ENCODE measurements at regions not wholly inside any gene's neighbourhood (a gene's known extent, or its start where the extent isn't known, plus 50 kb on each side); places are given as distances from the start of the nearest gene placed in this dataset.

- H3K23ac ChIP-seq (ENCODE audit: low read length in 2 of 2), result no peak overlapping the region
- no peak overlapping the region for H2BK5ac ChIP-seq (ENCODE audit: low read depth, low read length, poor library complexity, severe bottlenecking)
- no peak overlapping the region for H2BK120ac ChIP-seq (ENCODE audit: low read depth, low read length)
- no peak overlapping the region for H2AK5ac ChIP-seq (ENCODE audit: low read length, severe bottlenecking)
- DNase-seq, result no peak
- no peak overlapping the region for H4K91ac ChIP-seq (ENCODE audit: low read length)
- no peak overlapping the region for H3K4me2 ChIP-seq (ENCODE audit: low read length, poor library complexity, severe bottlenecking)
- WGBS, result no CpG with 5 or more reads among the region's 2 CpGs
- no peak overlapping the region for H4K8ac ChIP-seq (ENCODE audit: low read length)
- H3K4ac ChIP-seq (ENCODE audit: low read depth in 1 of 2, low read length in 2 of 2), result no peak overlapping the region
- H3K27me3 ChIP-seq (ENCODE audit: control insufficient read depth in 1 of 2, insufficient read depth in 1 of 2, low read length in 2 of 2), result no peaks in the 10 kb centered on the region
- H3K36me3 ChIP-seq (ENCODE audit: control insufficient read depth in 1 of 2, insufficient read depth in 2 of 2, low read depth in 1 of 2, low read length in 2 of 2), result no peaks in the 10 kb centered on the region
- no peaks in the 10 kb centered on the region for H3K79me1 ChIP-seq (replicated peaks; ENCODE audit: low read length, poor library complexity, severe bottlenecking)
- no peak overlapping the region for H3K4me3 ChIP-seq (ENCODE audit: insufficient read depth in 1 of 2, low read depth in 1 of 2, low read length in 2 of 2)
- H3K18ac ChIP-seq (ENCODE audit: low read depth in 1 of 2, low read length in 2 of 2), result no peak overlapping the region
- no peak overlapping the region for H2BK15ac ChIP-seq (ENCODE audit: low read depth, poor library complexity, severe bottlenecking)
- H3K14ac ChIP-seq (ENCODE audit: low read length in 2 of 2), result no peak overlapping the region
- no peak overlapping the region for H3K27ac ChIP-seq (ENCODE audit: low read length, poor library complexity, severe bottlenecking)
- no peak overlapping the region for H2BK12ac ChIP-seq (ENCODE audit: low read length in 2 of 2)
- no peak overlapping the region for H2AFZ ChIP-seq (ENCODE audit: low read depth, low read length)
- peaks cover 13% of the 10 kb centered on the region for H3K9me3 ChIP-seq (ENCODE audit: control insufficient read depth, low read length)
- no peaks in the 10 kb centered on the region for H3K4me1 ChIP-seq (ENCODE audit: control insufficient read depth, insufficient read depth, low read depth, low read length)
- no peak overlapping the region for H3K9ac ChIP-seq (ENCODE audit: low read length)
Measured at GRCh38 chr9:103545260-103545659, 548.8 kb upstream of the SMC2 start.

- no peak overlapping the region for H2BK15ac ChIP-seq (ENCODE audit: low read depth, poor library complexity, severe bottlenecking)
- H4K8ac ChIP-seq (ENCODE audit: low read length), result no peak overlapping the region
- no peak overlapping the region for H3K4me2 ChIP-seq (ENCODE audit: low read length, poor library complexity, severe bottlenecking)
- H3K36me3 ChIP-seq (ENCODE audit: control insufficient read depth in 1 of 2, insufficient read depth in 2 of 2, low read depth in 1 of 2, low read length in 2 of 2), result no peaks in the 10 kb centered on the region
- H3K27me3 ChIP-seq (ENCODE audit: control insufficient read depth in 1 of 2, insufficient read depth in 1 of 2, low read length in 2 of 2), result no peaks in the 10 kb centered on the region
- H2AK5ac ChIP-seq (ENCODE audit: low read length, severe bottlenecking), result no peak overlapping the region
- no peak overlapping the region for H3K4ac ChIP-seq (ENCODE audit: low read depth in 1 of 2, low read length in 2 of 2)
- no peak overlapping the region for H3K27ac ChIP-seq (ENCODE audit: low read length, poor library complexity, severe bottlenecking)
- no peaks in the 10 kb centered on the region for H3K79me1 ChIP-seq (replicated peaks; ENCODE audit: low read length, poor library complexity, severe bottlenecking)
- no peak overlapping the region for H4K91ac ChIP-seq (ENCODE audit: low read length)
- H3K18ac ChIP-seq (ENCODE audit: low read depth in 1 of 2, low read length in 2 of 2), result no peak overlapping the region
- no peaks in the 10 kb centered on the region for H3K4me1 ChIP-seq (ENCODE audit: control insufficient read depth, insufficient read depth, low read depth, low read length)
- no peak overlapping the region for H3K23ac ChIP-seq (ENCODE audit: low read length in 2 of 2)
- no peak overlapping the region for H3K9ac ChIP-seq (ENCODE audit: low read length)
- H2AFZ ChIP-seq (ENCODE audit: low read depth, low read length), result no peak overlapping the region
- H2BK120ac ChIP-seq (ENCODE audit: low read depth, low read length), result no peak overlapping the region
- no peak overlapping the region for H2BK12ac ChIP-seq (ENCODE audit: low read length in 2 of 2)
- H3K9me3 ChIP-seq (ENCODE audit: control insufficient read depth, low read length), result peaks cover 2% of the 10 kb centered on the region
- H3K4me3 ChIP-seq (ENCODE audit: insufficient read depth in 1 of 2, low read depth in 1 of 2, low read length in 2 of 2), result no peak overlapping the region
- WGBS, result 72% methylated on average over 1 of the region's 1 CpG
- DNase-seq, result no peak
- no peak overlapping the region for H2BK5ac ChIP-seq (ENCODE audit: low read depth, low read length, poor library complexity, severe bottlenecking)
- H3K14ac ChIP-seq (ENCODE audit: low read length in 2 of 2), result no peak overlapping the region
Measured at GRCh38 chr9:103552712-103553111, 541.4 kb upstream of the SMC2 start.

- no peak overlapping the region for H3K9ac ChIP-seq (ENCODE audit: low read length)
- H2BK15ac ChIP-seq (ENCODE audit: low read depth, poor library complexity, severe bottlenecking), result no peak overlapping the region
- H3K9me3 ChIP-seq (ENCODE audit: control insufficient read depth, low read length), result peaks cover 37% of the 10 kb centered on the region
- no peaks in the 10 kb centered on the region for H3K79me1 ChIP-seq (replicated peaks; ENCODE audit: low read length, poor library complexity, severe bottlenecking)
- H3K4ac ChIP-seq (ENCODE audit: low read depth in 1 of 2, low read length in 2 of 2), result no peak overlapping the region
- H3K36me3 ChIP-seq (ENCODE audit: control insufficient read depth in 1 of 2, insufficient read depth in 2 of 2, low read depth in 1 of 2, low read length in 2 of 2), result no peaks in the 10 kb centered on the region
- no peak overlapping the region for H3K4me3 ChIP-seq (ENCODE audit: insufficient read depth in 1 of 2, low read depth in 1 of 2, low read length in 2 of 2)
- no peak overlapping the region for H2AK5ac ChIP-seq (ENCODE audit: low read length, severe bottlenecking)
- no peaks in the 10 kb centered on the region for H3K27me3 ChIP-seq (ENCODE audit: control insufficient read depth in 1 of 2, insufficient read depth in 1 of 2, low read length in 2 of 2)
- no peak overlapping the region for H3K4me2 ChIP-seq (ENCODE audit: low read length, poor library complexity, severe bottlenecking)
- no peak overlapping the region for H3K14ac ChIP-seq (ENCODE audit: low read length in 2 of 2)
- H2BK5ac ChIP-seq (ENCODE audit: low read depth, low read length, poor library complexity, severe bottlenecking), result no peak overlapping the region
- no peak overlapping the region for H3K23ac ChIP-seq (ENCODE audit: low read length in 2 of 2)
- H4K91ac ChIP-seq (ENCODE audit: low read length), result no peak overlapping the region
- no peak overlapping the region for H2AFZ ChIP-seq (ENCODE audit: low read depth, low read length)
- H3K27ac ChIP-seq (ENCODE audit: low read length, poor library complexity, severe bottlenecking), result no peak overlapping the region
- no peak overlapping the region for H4K8ac ChIP-seq (ENCODE audit: low read length)
- no peaks in the 10 kb centered on the region for H3K4me1 ChIP-seq (ENCODE audit: control insufficient read depth, insufficient read depth, low read depth, low read length)
- no peak overlapping the region for H3K18ac ChIP-seq (ENCODE audit: low read depth in 1 of 2, low read length in 2 of 2)
- no peak for DNase-seq
- no peak overlapping the region for H2BK12ac ChIP-seq (ENCODE audit: low read length in 2 of 2)
- no peak overlapping the region for H2BK120ac ChIP-seq (ENCODE audit: low read depth, low read length)
Measured at GRCh38 chr9:103574056-103574455, 520.1 kb upstream of the SMC2 start.

GRCh38 chr9:103586721-103587120 is 507.4 kb upstream of the SMC2 start:
- H3K18ac ChIP-seq (ENCODE audit: low read depth in 1 of 2, low read length in 2 of 2), result no peak overlapping the region
- no peak for DNase-seq
- H2BK12ac ChIP-seq (ENCODE audit: low read length in 2 of 2), result no peak overlapping the region
- H3K27ac ChIP-seq (ENCODE audit: low read length, poor library complexity, severe bottlenecking), result no peak overlapping the region
- no peak overlapping the region for H3K4me3 ChIP-seq (ENCODE audit: insufficient read depth in 1 of 2, low read depth in 1 of 2, low read length in 2 of 2)
- H3K4me2 ChIP-seq (ENCODE audit: low read length, poor library complexity, severe bottlenecking), result no peak overlapping the region
- H4K8ac ChIP-seq (ENCODE audit: low read length), result no peak overlapping the region
- no peak overlapping the region for H2BK120ac ChIP-seq (ENCODE audit: low read depth, low read length)
- H2AK5ac ChIP-seq (ENCODE audit: low read length, severe bottlenecking), result no peak overlapping the region
- no peak overlapping the region for H3K14ac ChIP-seq (ENCODE audit: low read length in 2 of 2)
- no peak overlapping the region for H2BK15ac ChIP-seq (ENCODE audit: low read depth, poor library complexity, severe bottlenecking)
- peaks cover 22% of the 10 kb centered on the region for H3K9me3 ChIP-seq (ENCODE audit: control insufficient read depth, low read length)
- no peaks in the 10 kb centered on the region for H3K79me1 ChIP-seq (replicated peaks; ENCODE audit: low read length, poor library complexity, severe bottlenecking)
- no peak overlapping the region for H2AFZ ChIP-seq (ENCODE audit: low read depth, low read length)
- no peaks in the 10 kb centered on the region for H3K36me3 ChIP-seq (ENCODE audit: control insufficient read depth in 1 of 2, insufficient read depth in 2 of 2, low read depth in 1 of 2, low read length in 2 of 2)
- no peak overlapping the region for H4K91ac ChIP-seq (ENCODE audit: low read length)
- no peaks in the 10 kb centered on the region for H3K4me1 ChIP-seq (ENCODE audit: control insufficient read depth, insufficient read depth, low read depth, low read length)
- H3K9ac ChIP-seq (ENCODE audit: low read length), result no peak overlapping the region
- H2BK5ac ChIP-seq (ENCODE audit: low read depth, low read length, poor library complexity, severe bottlenecking), result no peak overlapping the region
- 78% methylated on average over 6 of the region's 6 CpGs for WGBS
- H3K27me3 ChIP-seq (ENCODE audit: control insufficient read depth in 1 of 2, insufficient read depth in 1 of 2, low read length in 2 of 2), result no peaks in the 10 kb centered on the region
- H3K4ac ChIP-seq (ENCODE audit: low read depth in 1 of 2, low read length in 2 of 2), result no peak overlapping the region
- H3K23ac ChIP-seq (ENCODE audit: low read length in 2 of 2), result no peak overlapping the region
